HFFc6 (cell line): ENCODE measurements at regions not wholly inside any gene's neighbourhood (a gene's known extent, or its start where the extent isn't known, plus 50 kb on each side); places are given as distances from the start of the nearest gene placed in this dataset.

ENCODE experiments used
- DNase-seq: peaks from one replicate; pipeline ENCODE4 v3.0.0-alpha.2; 2018
- H3K27ac Mint-ChIP-seq: 2 replicates; pipeline ENCODE4 v1.8.0; 2020; ENCODE audit warnings: mild to moderate bottlenecking, mixed read lengths
- H3K27me3 Mint-ChIP-seq: 2 replicates; pipeline ENCODE4 v1.8.0; 2021; ENCODE audit warnings: mild to moderate bottlenecking, moderate library complexity, mixed read lengths; ENCODE audit not compliant: insufficient read depth
- H3K36me3 Mint-ChIP-seq: 2 replicates; pipeline ENCODE4 v1.8.0; 2021; ENCODE audit warnings: low read depth, mixed read lengths
- H3K4me1 Mint-ChIP-seq: 2 replicates; pipeline ENCODE4 v1.8.0; 2020; ENCODE audit warnings: low read depth, mixed read lengths
- H3K4me3 Mint-ChIP-seq: 2 replicates; pipeline ENCODE4 v1.8.0; 2020; ENCODE audit warnings: mild to moderate bottlenecking, moderate library complexity, mixed read lengths
- H3K9me3 Mint-ChIP-seq: 2 replicates; pipeline ENCODE4 v1.8.0; 2020; ENCODE audit warnings: mild to moderate bottlenecking, mixed read lengths
- CTCF ChIP-seq: fragments of 200-600 bp; sonication (generic); IDR thresholded peaks from 2 replicates; pipeline ENCODE4 v1.5.0; 2021; ENCODE audit warnings: antibody characterized with exemption, mild to moderate bottlenecking

- TF ChIP-seq CTCF = no peak
- no peaks in the 10 kb centered on the region for H3K36me3 Mint-ChIP-seq
- no peaks in the 10 kb centered on the region for H3K9me3 Mint-ChIP-seq
- no peak overlapping the region for H3K4me3 Mint-ChIP-seq
- DNase-seq = no peak
- no peak overlapping the region for H3K27ac Mint-ChIP-seq
- peaks cover 19% of the 10 kb centered on the region for H3K27me3 Mint-ChIP-seq
- peaks cover 5% of the 10 kb centered on the region; the same call in 1 of the 2 replicates for H3K4me1 Mint-ChIP-seq
Observed at GRCh38 chr2:128436479-128437203, 118.0 kb upstream of the HS6ST1 start.

GRCh38 chr2:128437204-128437565 lies 118.5 kb upstream of the HS6ST1 start:
- H3K9me3 Mint-ChIP-seq = no peaks in the 10 kb centered on the region
- DNase-seq = no peak
- H3K4me1 Mint-ChIP-seq = peaks cover 5% of the 10 kb centered on the region; the same call in 1 of the 2 replicates
- peaks cover 19% of the 10 kb centered on the region for H3K27me3 Mint-ChIP-seq
- no peaks in the 10 kb centered on the region for H3K36me3 Mint-ChIP-seq
- no peak for TF ChIP-seq CTCF
- H3K4me3 Mint-ChIP-seq = no peak overlapping the region
- no peak overlapping the region for H3K27ac Mint-ChIP-seq

- no peak overlapping the region for H3K27ac Mint-ChIP-seq
Observed at GRCh38 chr2:128438091-128438490, 119.4 kb upstream of the HS6ST1 start.

GRCh38 chr2:128438586-128438985 lies 119.9 kb upstream of the HS6ST1 start:
- Mint-ChIP-seq H3K4me1 (peaks cover 12% of the 10 kb centered on the region; the same call in 1 of the 2 replicates), H3K27me3 (peaks cover 19% of the 10 kb centered on the region), H3K36me3 (no peaks in the 10 kb centered on the region), H3K4me3 (no peak overlapping the region), H3K27ac (no peak overlapping the region), H3K9me3 (no peaks in the 10 kb centered on the region)
- TF ChIP-seq CTCF = no peak
- no peak for DNase-seq

More at GRCh38 chr2:128438091-128438490, 119.4 kb upstream of the HS6ST1 start:
- Mint-ChIP-seq H3K27me3 (peaks cover 19% of the 10 kb centered on the region), H3K4me3 (no peak overlapping the region), H3K4me1 (peaks cover 12% of the 10 kb centered on the region; the same call in 1 of the 2 replicates), H3K9me3 (no peaks in the 10 kb centered on the region), H3K36me3 (no peaks in the 10 kb centered on the region)
- no peak for DNase-seq
- no peak for TF ChIP-seq CTCF

- DNase-seq = no peak
- Mint-ChIP-seq H3K27ac (no peak overlapping the region), H3K27me3 (peaks cover 20% of the 10 kb centered on the region), H3K9me3 (no peaks in the 10 kb centered on the region), H3K36me3 (no peaks in the 10 kb centered on the region), H3K4me1 (peaks cover 12% of the 10 kb centered on the region; the same call in 1 of the 2 replicates), H3K4me3 (no peak overlapping the region)
- no peak for TF ChIP-seq CTCF
Observed at GRCh38 chr2:128439031-128439790, 120.5 kb upstream of the HS6ST1 start.
